Inflammatory macrophage treated with lipopolysaccharide for 1 hour (primary cell): ENCODE measurements at regions not wholly inside any gene's neighbourhood (a gene's known extent, or its start where the extent isn't known, plus 50 kb on each side); places are given as distances from the start of the nearest gene placed in this dataset.

ENCODE experiments used
- DNase-seq, 2 donors: peaks; one replicate each; pipeline ENCODE4 v3.0.0-alpha.2; 2020 to 2022

GRCh38 chr5:35477911-35478310, 139.8 kb upstream of the SPEF2 start:
- DNase-seq: peak; percentile 61 to 70

- DNase-seq: no peak
These were observed 140.3 kb upstream of the SPEF2 start for GRCh38 chr5:35477321-35477720.

GRCh38 chr5:35476797-35477196, 140.9 kb upstream of the SPEF2 start:
- no peak for DNase-seq

GRCh38 chr5:35476036-35476435, 141.6 kb upstream of the SPEF2 start:
- peak; percentile 49 to 62 for DNase-seq

- DNase-seq: no peak
These were observed 144.1 kb upstream of the SPEF2 start for GRCh38 chr5:35473589-35473988.

GRCh38 chr5:35470866-35471265, 146.8 kb upstream of the SPEF2 start:
- no peak for DNase-seq

- DNase-seq: no peak
These were observed 148.9 kb upstream of the SPEF2 start for GRCh38 chr5:35468811-35469210.

- no peak for DNase-seq
These were observed 150.9 kb upstream of the SPEF2 start for GRCh38 chr5:35466746-35467145.

- no peak for DNase-seq
These were observed 152.9 kb upstream of the SPEF2 start for GRCh38 chr5:35464757-35465156.

- no peak for DNase-seq
These were observed 156.1 kb upstream of the SPEF2 start for GRCh38 chr5:35461530-35461929.

- DNase-seq: no peak
These were observed 158.8 kb upstream of the SPEF2 start for GRCh38 chr5:35458824-35459207.

- DNase-seq: no peak
These were observed 159.5 kb upstream of the SPEF2 start for GRCh38 chr5:35457912-35458823.

GRCh38 chr5:35456506-35456905, 161.2 kb upstream of the SPEF2 start:
- DNase-seq: no peak

GRCh38 chr5:35454011-35454525, 163.6 kb upstream of the SPEF2 start:
- DNase-seq: no peak

- no peak for DNase-seq
These were observed 173.7 kb upstream of the SPEF2 start for GRCh38 chr5:35443803-35444595.

- no peak for DNase-seq
These were observed 174.6 kb upstream of the SPEF2 start for GRCh38 chr5:35442885-35443639.

GRCh38 chr5:35440409-35440808, 177.3 kb upstream of the SPEF2 start:
- DNase-seq: no peak

GRCh38 chr5:35438786-35439185, 178.9 kb upstream of the SPEF2 start:
- DNase-seq: no peak

GRCh38 chr5:35438288-35438687, 179.4 kb upstream of the SPEF2 start:
- DNase-seq: no peak

GRCh38 chr5:35436400-35437057, 181.1 kb upstream of the SPEF2 start:
- peak; percentile 33 to 63 for DNase-seq

- DNase-seq: peak in 1 of 2 donors; percentile 25
These were observed 187.1 kb upstream of the SPEF2 start for GRCh38 chr5:35430381-35431162.

GRCh38 chr5:35420200-35420599, 189.9 kb upstream of the PRLR start:
- no peak for DNase-seq
